Activated CD8-positive, alpha-beta T cell treated with anti-CD3 and anti-CD28 coated beads, Interleukin-2, amount 10 ng/mL, durations not matched to agents 7 days and 5 days (primary cell): ENCODE measurements at regions not wholly inside any gene's neighbourhood (a gene's known extent, or its start where the extent isn't known, plus 50 kb on each side); places are given as distances from the start of the nearest gene placed in this dataset.

Experiments
- ATAC-seq: fragments of 150-1000 bp; cut with Tn5 transposase; one replicate; pipeline ENCODE4 v1.10.0; 2021; ENCODE audit warnings: moderate library complexity
- CTCF ChIA-PET: fragments of 350-600 bp; sonication (Branson Sonifier 250); formaldehyde crosslinking; loops from one replicate; lab custom pipeline; 2021; ENCODE audit warnings: antibody characterized with exemption; lab: Charles Lee
- POLR2A ChIA-PET: fragments of 350-600 bp; sonication (Branson Sonifier 250); formaldehyde crosslinking; loops from one replicate; lab custom pipeline; 2021; ENCODE audit warnings: antibody characterized with exemption; lab: Charles Lee
- DNase-seq: peaks from one replicate; pipeline ENCODE4 v3.0.0-alpha.2; 2020
- H3K27ac Mint-ChIP-seq: one replicate; pipeline ENCODE4 v1.8.0; 2021; ENCODE audit warnings: mild to moderate bottlenecking, mixed read lengths
- H3K27me3 Mint-ChIP-seq: one replicate; pipeline ENCODE4 v1.8.0; 2021; ENCODE audit warnings: low read depth, mixed read lengths
- H3K36me3 Mint-ChIP-seq: one replicate; pipeline ENCODE4 v1.8.0; 2021; ENCODE audit warnings: low read depth, mixed read lengths
- H3K4me1 Mint-ChIP-seq: one replicate; pipeline ENCODE4 v1.8.0; 2021; ENCODE audit warnings: low read depth, mixed read lengths
- H3K4me3 Mint-ChIP-seq: one replicate; pipeline ENCODE4 v1.8.0; 2021; ENCODE audit warnings: mild to moderate bottlenecking, mixed read lengths
- H3K9me3 Mint-ChIP-seq: one replicate; pipeline ENCODE4 v1.8.0; 2022; ENCODE audit warnings: mixed read lengths; ENCODE audit not compliant: insufficient read depth

GRCh38 chr1:58149271-58149812 lies 397.2 kb downstream of the OMA1 start:
- DNase-seq (no peak), ATAC-seq (no peak)
- no peaks in the 10 kb centered on the region for H3K4me1 Mint-ChIP-seq
- no peak overlapping the region for H3K27ac Mint-ChIP-seq
- CTCF ChIA-PET: interaction anchor here (0.8 kb wide), 1 partner anchor 27 kb away, joined by 3 read pairs; no protein-coding TSS in a partner anchor
- no peaks in the 10 kb centered on the region for H3K9me3 Mint-ChIP-seq
- H3K36me3 Mint-ChIP-seq: no peaks in the 10 kb centered on the region
- H3K27me3 Mint-ChIP-seq: no peaks in the 10 kb centered on the region
- POLR2A ChIA-PET: no interaction called here
- H3K4me3 Mint-ChIP-seq: no peak overlapping the region

- ATAC-seq (no peak), DNase-seq (no peak)
- no peak overlapping the region for H3K4me3 Mint-ChIP-seq
- H3K9me3 Mint-ChIP-seq: no peaks in the 10 kb centered on the region
- no peaks in the 10 kb centered on the region for H3K4me1 Mint-ChIP-seq
- CTCF ChIA-PET: no interaction called here
- POLR2A ChIA-PET: interaction anchor here (0.6 kb wide), 1 partner anchor 29 kb away, joined by 3 read pairs; no protein-coding TSS in a partner anchor
- H3K27ac Mint-ChIP-seq: no peak overlapping the region
- no peaks in the 10 kb centered on the region for H3K36me3 Mint-ChIP-seq
- H3K27me3 Mint-ChIP-seq: no peaks in the 10 kb centered on the region
Measured at GRCh38 chr1:58144698-58145270, 401.7 kb downstream of the OMA1 start.

- Mint-ChIP-seq H3K36me3 (no peaks in the 10 kb centered on the region), H3K4me1 (no peaks in the 10 kb centered on the region), H3K27me3 (no peaks in the 10 kb centered on the region), H3K4me3 (no peak overlapping the region), H3K27ac (no peak overlapping the region), H3K9me3 (no peaks in the 10 kb centered on the region)
- ChIA-PET CTCF (no interaction called here), POLR2A (no interaction called here)
- ATAC-seq: no peak
- no peak for DNase-seq
Measured at GRCh38 chr1:58143972-58144697, 402.4 kb downstream of the OMA1 start.

GRCh38 chr1:58136387-58136786 lies 410.1 kb downstream of the OMA1 start:
- no peaks in the 10 kb centered on the region for H3K27me3 Mint-ChIP-seq
- peaks cover 8% of the 10 kb centered on the region for H3K9me3 Mint-ChIP-seq
- H3K36me3 Mint-ChIP-seq: no peaks in the 10 kb centered on the region
- no peak for ATAC-seq
- no peak overlapping the region for H3K27ac Mint-ChIP-seq
- no peak for DNase-seq
- no peak overlapping the region for H3K4me3 Mint-ChIP-seq
- H3K4me1 Mint-ChIP-seq: no peaks in the 10 kb centered on the region
- POLR2A ChIA-PET: no interaction called here
- CTCF ChIA-PET: no interaction called here

- H3K9me3 Mint-ChIP-seq: peaks cover 8% of the 10 kb centered on the region
- ChIA-PET POLR2A (no interaction called here), CTCF (no interaction called here)
- H3K4me1 Mint-ChIP-seq: no peaks in the 10 kb centered on the region
- ATAC-seq: no peak
- DNase-seq: no peak
- no peak overlapping the region for H3K27ac Mint-ChIP-seq
- H3K36me3 Mint-ChIP-seq: no peaks in the 10 kb centered on the region
- no peaks in the 10 kb centered on the region for H3K27me3 Mint-ChIP-seq
- H3K4me3 Mint-ChIP-seq: no peak overlapping the region
Measured at GRCh38 chr1:58135821-58136321, 410.7 kb downstream of the OMA1 start.

- DNase-seq (no peak), ATAC-seq (no peak)
- Mint-ChIP-seq H3K36me3 (no peaks in the 10 kb centered on the region), H3K27me3 (no peaks in the 10 kb centered on the region), H3K9me3 (peaks cover 8% of the 10 kb centered on the region), H3K4me3 (no peak overlapping the region), H3K27ac (no peak overlapping the region), H3K4me1 (no peaks in the 10 kb centered on the region)
- CTCF ChIA-PET: no interaction called here
- POLR2A ChIA-PET: interaction anchor here (0.8 kb wide), 1 partner anchor 11 kb away, joined by 3 read pairs; no protein-coding TSS in a partner anchor
Measured at GRCh38 chr1:58133562-58133961, 413.0 kb downstream of the OMA1 start.

- no peaks in the 10 kb centered on the region for H3K36me3 Mint-ChIP-seq
- CTCF ChIA-PET: no interaction called here
Measured at GRCh38 chr1:58123051-58123450, 423.5 kb downstream of the OMA1 start.

GRCh38 chr1:58119971-58120370 lies 426.6 kb downstream of the OMA1 start:
- Mint-ChIP-seq H3K4me1 (peaks cover 9% of the 10 kb centered on the region), H3K36me3 (no peaks in the 10 kb centered on the region), H3K4me3 (no peak overlapping the region), H3K27me3 (no peaks in the 10 kb centered on the region), H3K27ac (no peak overlapping the region), H3K9me3 (no peaks in the 10 kb centered on the region)
- ATAC-seq (no peak), DNase-seq (no peak)
- POLR2A ChIA-PET: interaction anchor here (0.7 kb wide), 1 partner anchor 1614 kb away, joined by 3 read pairs; no protein-coding TSS in a partner anchor
- CTCF ChIA-PET: no interaction called here

More at GRCh38 chr1:58123051-58123450, 423.5 kb downstream of the OMA1 start:
- POLR2A ChIA-PET: interaction anchor here (0.9 kb wide), 1 partner anchor 11 kb away, joined by 3 read pairs; no protein-coding TSS in a partner anchor
- Mint-ChIP-seq H3K4me3 (no peak overlapping the region), H3K27ac (no peak overlapping the region), H3K9me3 (no peaks in the 10 kb centered on the region), H3K27me3 (no peaks in the 10 kb centered on the region), H3K4me1 (peaks cover 9% of the 10 kb centered on the region)
- ATAC-seq (no peak), DNase-seq (no peak)

GRCh38 chr1:58116284-58116683 lies 430.2 kb downstream of the OMA1 start:
- Mint-ChIP-seq H3K4me3 (no peak overlapping the region), H3K9me3 (peaks cover 7% of the 10 kb centered on the region), H3K4me1 (peaks cover 9% of the 10 kb centered on the region), H3K36me3 (no peaks in the 10 kb centered on the region), H3K27ac (no peak overlapping the region), H3K27me3 (peaks cover 2% of the 10 kb centered on the region)
- DNase-seq (no peak), ATAC-seq (no peak)
- ChIA-PET POLR2A (no interaction called here), CTCF (no interaction called here)

GRCh38 chr1:58109646-58110200 lies 436.8 kb downstream of the OMA1 start:
- H3K4me3 Mint-ChIP-seq: no peak overlapping the region
- no peaks in the 10 kb centered on the region for H3K36me3 Mint-ChIP-seq
- H3K4me1 Mint-ChIP-seq: no peaks in the 10 kb centered on the region
- H3K9me3 Mint-ChIP-seq: peaks cover 6% of the 10 kb centered on the region
- ATAC-seq (no peak), DNase-seq (no peak)
- CTCF ChIA-PET: no interaction called here
- no peak overlapping the region for H3K27ac Mint-ChIP-seq
- H3K27me3 Mint-ChIP-seq: peaks cover 2% of the 10 kb centered on the region
- POLR2A ChIA-PET: no interaction called here

GRCh38 chr1:58108783-58109182 lies 437.7 kb downstream of the OMA1 start:
- no peak for DNase-seq
- Mint-ChIP-seq H3K27me3 (peaks cover 2% of the 10 kb centered on the region), H3K9me3 (no peaks in the 10 kb centered on the region), H3K27ac (no peak overlapping the region), H3K4me3 (no peak overlapping the region), H3K4me1 (no peaks in the 10 kb centered on the region), H3K36me3 (no peaks in the 10 kb centered on the region)
- POLR2A ChIA-PET: no interaction called here
- CTCF ChIA-PET: no interaction called here
- ATAC-seq: no peak

GRCh38 chr1:58107943-58108342 lies 438.6 kb downstream of the OMA1 start:
- ChIA-PET POLR2A (no interaction called here), CTCF (no interaction called here)
- DNase-seq (no peak), ATAC-seq (no peak)
- Mint-ChIP-seq H3K4me3 (no peak overlapping the region), H3K27me3 (peaks cover 2% of the 10 kb centered on the region), H3K9me3 (no peaks in the 10 kb centered on the region), H3K36me3 (no peaks in the 10 kb centered on the region), H3K4me1 (no peaks in the 10 kb centered on the region), H3K27ac (no peak overlapping the region)
